Right kidney (tissue), 1 donor: ENCODE measurements at regions not wholly inside any gene's neighbourhood (a gene's known extent, or its start where the extent isn't known, plus 50 kb on each side); places are given as distances from the start of the nearest gene placed in this dataset.
"Not testable (repeated sequence)": the region's sequence is repeated elsewhere in the genome, so short reads cannot be mapped to it uniquely, and the experiment has no call there.

Source experiments
- DNase-seq: peaks from one replicate; pipeline ENCODE4 v3.0.0-alpha.2; 2016

DNA sequence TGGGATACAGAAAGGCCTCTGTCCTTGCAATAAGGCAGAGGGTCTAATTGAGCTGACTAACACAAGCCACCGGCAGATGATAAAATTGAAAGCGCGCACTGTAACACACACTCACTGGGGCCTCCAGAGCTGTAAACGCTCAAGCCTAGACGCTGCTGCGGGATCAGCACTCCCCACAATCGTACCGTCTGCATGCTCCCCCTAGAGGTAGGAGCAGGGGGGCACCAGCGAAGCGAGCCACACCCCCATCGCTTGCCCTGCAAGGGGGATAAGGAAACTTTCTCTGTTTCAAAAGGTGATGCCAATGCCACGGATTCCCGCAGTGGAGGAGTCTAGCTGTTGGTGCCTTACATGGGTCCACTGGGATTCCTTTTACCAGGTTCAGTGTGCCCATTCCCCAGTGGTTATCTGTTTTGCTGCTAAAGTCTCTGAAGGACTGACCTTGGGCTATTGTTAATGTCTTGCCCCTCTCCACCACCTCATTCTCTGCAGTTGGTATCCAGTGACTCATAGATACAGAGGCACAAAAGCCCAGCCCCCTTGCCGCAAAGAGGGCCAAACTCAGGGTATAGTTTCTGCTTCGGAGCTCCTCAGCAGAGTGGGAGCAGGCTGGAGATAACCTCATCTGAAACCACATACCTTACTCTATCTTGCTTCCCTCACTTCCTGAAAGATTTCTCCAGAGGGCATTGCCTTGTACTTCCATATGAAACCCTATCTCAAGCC is 139.3 kb upstream of the KBTBD8 start:
- DNase-seq = no peak

- no peak for DNase-seq
Observed at GRCh38 chr3:66860771-66861170, 137.3 kb upstream of the KBTBD8 start.

- peak; percentile 9 for DNase-seq
Observed at GRCh38 chr3:66863205-66864111, 134.6 kb upstream of the KBTBD8 start.

GRCh38 chr3:66884659-66885058 is 113.4 kb upstream of the KBTBD8 start:
- DNase-seq = no peak

- no peak for DNase-seq
Observed at GRCh38 chr3:66885326-66886000, 112.6 kb upstream of the KBTBD8 start.

- DNase-seq = no peak
Observed at GRCh38 chr3:66889750-66890494, 108.2 kb upstream of the KBTBD8 start.

- no peak for DNase-seq
Observed at GRCh38 chr3:66898155-66898554, 100.0 kb upstream of the KBTBD8 start.

DNA sequence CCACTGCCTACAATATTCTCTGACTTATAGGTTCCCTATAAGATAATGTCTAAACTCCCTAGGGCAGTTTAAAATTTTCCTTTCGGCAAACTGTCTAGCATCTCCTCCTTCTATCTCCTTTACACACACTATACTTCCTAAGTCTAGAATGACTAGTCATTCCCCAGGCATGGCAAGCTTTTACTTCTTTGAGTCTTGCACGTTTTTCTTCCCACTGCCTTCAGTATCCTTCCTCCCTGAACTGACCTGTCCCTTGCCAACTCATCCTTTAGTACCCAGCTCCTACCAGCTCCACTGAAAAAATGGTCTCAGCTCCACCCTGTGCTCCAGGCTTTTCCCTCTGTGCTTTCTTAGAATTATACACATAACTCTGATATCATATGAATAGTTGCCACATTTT is 93.8 kb upstream of the KBTBD8 start:
- DNase-seq = no peak

- no peak for DNase-seq
Observed at GRCh38 chr3:66904831-66905493, 93.1 kb upstream of the KBTBD8 start.

DNA sequence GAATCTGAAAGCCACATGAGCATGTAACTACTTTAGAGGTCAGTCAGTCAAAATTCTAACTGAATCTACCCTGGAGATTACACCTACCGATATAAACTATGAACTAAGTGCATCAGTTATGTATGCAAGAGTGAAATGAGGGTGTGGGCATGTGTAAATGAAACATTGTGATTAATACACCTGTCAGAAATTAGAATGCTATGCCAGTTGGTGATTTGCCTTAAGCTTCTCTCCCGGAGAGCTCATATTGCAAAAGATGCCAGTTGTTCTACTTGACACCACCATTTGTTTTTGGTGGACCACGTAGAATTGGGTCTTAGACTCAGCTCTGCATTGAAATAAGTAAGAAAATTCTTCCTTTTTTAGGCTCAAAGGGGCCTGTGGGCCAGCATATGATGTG is 91.0 kb upstream of the KBTBD8 start:
- DNase-seq = no peak

GRCh38 chr3:66910266-66911055 is 87.6 kb upstream of the KBTBD8 start:
- DNase-seq = no peak

DNA sequence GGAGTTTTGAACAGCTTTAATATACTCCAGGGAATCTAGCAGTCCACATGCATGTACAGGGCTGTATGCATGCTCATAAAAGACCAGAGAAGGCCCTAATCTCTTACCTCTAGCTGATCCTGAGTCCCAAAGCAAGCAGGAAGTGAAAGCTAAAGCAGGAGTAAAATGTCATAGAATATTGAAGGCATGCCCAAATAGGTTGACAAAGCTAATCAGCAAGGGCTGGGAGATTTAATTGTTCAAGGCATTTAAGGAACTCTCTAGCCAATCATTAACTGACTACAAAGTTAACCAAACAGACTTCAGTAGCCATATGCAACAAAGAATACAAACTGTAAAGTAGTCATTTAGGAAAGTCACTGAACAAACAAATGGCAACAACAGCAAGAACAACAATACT is 85.8 kb upstream of the KBTBD8 start:
- no peak for DNase-seq

GRCh38 chr3:66922058-66922457 is 76.0 kb upstream of the KBTBD8 start:
- DNase-seq = no peak

DNA sequence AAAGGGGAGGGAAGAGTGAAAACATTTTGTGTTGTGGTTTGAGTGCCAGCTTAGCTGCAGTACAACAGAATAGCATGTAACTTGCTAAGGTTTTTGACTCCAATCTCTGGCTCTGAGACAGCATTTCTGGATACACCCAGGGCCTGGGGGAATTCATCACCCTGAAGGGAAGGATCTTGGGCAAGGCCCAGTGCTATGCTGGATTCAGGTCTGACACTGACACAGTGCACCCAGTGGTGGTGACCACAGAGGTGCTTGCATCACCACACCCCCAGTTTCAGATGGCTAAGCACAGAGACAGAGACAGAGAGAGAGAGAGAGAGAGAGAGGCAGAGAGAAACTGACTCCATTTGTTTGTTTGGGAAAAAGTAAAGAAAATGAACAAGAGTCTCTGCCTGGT is 74.1 kb upstream of the KBTBD8 start:
- DNase-seq = no peak

DNA sequence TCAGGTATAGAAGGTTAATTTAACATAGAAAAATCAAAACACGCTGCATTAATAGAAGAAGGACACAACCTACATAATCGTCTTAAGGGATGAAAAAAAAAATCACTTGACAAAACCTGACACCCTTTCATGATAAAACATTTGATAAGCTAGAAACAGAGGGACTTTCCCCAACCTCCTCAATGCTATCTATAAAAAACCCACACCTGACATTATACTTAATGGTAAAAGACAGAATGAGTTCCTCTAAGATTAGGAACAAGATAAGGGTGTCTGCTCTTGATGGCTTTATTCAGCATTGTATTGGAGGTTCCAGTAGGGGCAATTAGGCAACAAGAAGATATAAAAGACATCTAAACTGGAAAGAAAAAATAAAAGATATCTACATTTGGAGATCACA is 69.9 kb upstream of the KBTBD8 start:
- no peak for DNase-seq

- no peak for DNase-seq
Observed at GRCh38 chr3:66931291-66931690, 66.8 kb upstream of the KBTBD8 start.

DNA sequence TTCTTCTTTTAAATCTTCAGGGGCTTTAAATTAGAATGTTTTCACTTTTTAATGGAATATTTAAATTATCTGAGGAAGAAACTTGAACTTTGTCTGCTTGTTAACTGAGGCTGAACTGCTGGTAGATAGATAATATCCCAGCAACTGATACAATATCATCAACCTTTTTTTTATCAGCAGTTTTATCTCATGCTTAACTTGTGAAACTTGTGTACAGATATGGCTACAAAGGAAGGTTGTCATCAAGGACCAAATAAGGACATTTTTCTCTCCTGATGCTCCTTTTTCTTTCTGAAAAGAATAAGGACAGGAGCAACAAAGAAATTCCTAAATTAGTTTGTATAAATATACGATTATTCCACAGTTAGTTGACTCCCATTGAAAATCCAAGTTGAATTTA is 66.4 kb upstream of the KBTBD8 start:
- no peak for DNase-seq

DNA sequence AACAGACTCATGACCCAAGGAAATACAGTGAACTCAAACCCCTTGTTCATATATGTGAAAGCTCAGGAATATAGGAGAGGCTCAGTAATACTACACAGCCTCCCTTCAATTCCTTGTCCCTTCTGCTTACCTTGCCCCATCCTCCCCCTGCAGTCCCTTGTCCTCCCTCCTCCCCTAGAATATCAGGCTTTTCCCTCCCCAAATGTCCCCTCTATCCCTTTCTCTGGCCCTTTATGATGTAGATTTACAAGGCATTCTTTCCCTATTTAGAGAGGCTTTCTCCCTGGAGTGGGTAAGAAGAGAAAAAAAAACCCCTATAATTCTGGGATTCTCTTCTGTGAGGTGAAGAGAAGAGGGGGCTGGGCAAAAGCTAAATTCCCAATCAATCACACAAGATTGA is 64.9 kb upstream of the KBTBD8 start:
- DNase-seq = no peak

- DNase-seq = no peak
Observed at GRCh38 chr3:66934041-66934440, 64.1 kb upstream of the KBTBD8 start.

- no peak for DNase-seq
Observed at GRCh38 chr3:66934725-66935124, 63.4 kb upstream of the KBTBD8 start.

DNA sequence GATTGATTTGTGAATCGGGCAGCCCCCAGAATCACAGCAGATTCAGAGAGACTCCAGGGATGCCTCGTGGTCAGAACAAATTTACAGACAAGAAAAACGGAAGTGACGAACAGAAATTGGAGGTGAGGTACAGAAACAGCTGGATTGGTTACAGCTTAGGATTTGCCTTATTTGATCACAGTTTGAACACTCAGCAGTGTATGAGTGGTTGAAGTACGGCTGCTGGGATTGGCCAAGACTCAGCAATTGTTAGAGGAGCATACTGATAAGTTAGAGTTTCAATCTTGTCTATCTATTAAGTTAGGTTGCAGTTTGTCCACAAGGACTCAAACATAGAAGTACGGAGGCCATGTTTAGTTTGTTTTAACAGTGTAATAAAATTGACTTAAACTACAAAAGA is 61.1 kb upstream of the KBTBD8 start:
- not testable (repeated sequence) for DNase-seq
